ENCODE measurements at regions not wholly inside any gene's neighbourhood (a gene's known extent, or its start where the extent isn't known, plus 50 kb on each side); places are given as distances from the start of the nearest gene placed in this dataset.

DNA sequence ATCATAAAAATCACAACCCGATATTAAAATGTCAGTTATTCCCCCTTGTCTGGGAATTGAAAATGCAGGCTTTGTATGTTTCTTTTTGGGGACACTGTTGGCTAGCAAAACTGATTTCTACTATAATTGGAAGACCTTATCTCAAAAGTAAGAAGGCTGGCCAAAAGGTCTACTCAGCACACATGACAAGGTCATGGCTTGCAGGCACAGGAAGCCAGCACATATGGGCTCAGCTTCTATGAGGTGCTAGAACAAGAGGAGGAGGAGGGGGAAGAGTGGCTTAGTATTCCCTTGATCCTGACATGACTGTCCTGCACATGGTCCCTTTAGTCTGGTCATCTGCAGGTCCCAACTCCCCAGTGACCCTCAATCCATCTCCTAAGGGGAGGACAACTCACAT lies 681.2 kb downstream of the SQOR start:
- TF ChIP-seq, protein P1, sequence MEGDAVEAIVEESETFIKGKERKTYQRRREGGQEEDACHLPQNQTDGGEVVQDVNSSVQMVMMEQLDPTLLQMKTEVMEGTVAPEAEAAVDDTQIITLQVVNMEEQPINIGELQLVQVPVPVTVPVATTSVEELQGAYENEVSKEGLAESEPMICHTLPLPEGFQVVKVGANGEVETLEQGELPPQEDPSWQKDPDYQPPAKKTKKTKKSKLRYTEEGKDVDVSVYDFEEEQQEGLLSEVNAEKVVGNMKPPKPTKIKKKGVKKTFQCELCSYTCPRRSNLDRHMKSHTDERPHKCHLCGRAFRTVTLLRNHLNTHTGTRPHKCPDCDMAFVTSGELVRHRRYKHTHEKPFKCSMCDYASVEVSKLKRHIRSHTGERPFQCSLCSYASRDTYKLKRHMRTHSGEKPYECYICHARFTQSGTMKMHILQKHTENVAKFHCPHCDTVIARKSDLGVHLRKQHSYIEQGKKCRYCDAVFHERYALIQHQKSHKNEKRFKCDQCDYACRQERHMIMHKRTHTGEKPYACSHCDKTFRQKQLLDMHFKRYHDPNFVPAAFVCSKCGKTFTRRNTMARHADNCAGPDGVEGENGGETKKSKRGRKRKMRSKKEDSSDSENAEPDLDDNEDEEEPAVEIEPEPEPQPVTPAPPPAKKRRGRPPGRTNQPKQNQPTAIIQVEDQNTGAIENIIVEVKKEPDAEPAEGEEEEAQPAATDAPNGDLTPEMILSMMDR (conservative IDR thresholded peaks at IDR 0.05; ENCODE audit: low read depth, low read length): no peak
- TF ChIP-seq EZH2 (IDR thresholded peaks at IDR 0.05; ENCODE audit: low read length, unreplicated experiment): no peak

Measured in PC-3 (cell line).